HG02870 (cell line): ENCODE measurements at regions not wholly inside any gene's neighbourhood (a gene's known extent, or its start where the extent isn't known, plus 50 kb on each side); places are given as distances from the start of the nearest gene placed in this dataset.
A peak's percentile ranks its signal among the peaks of the same experiment; 100 is the strongest.
"Not testable (repeated sequence)": the region's sequence is repeated elsewhere in the genome, so short reads cannot be mapped to it uniquely, and the experiment has no call there.

ENCODE experiments used
- ATAC-seq: cut with Tn5 transposase; IDR thresholded peaks from one replicate; pipeline ENCODE4 v1.9.1; 2021; ENCODE audit warnings: mild to moderate bottlenecking, moderate library complexity; ENCODE audit not compliant: unreplicated experiment

DNA sequence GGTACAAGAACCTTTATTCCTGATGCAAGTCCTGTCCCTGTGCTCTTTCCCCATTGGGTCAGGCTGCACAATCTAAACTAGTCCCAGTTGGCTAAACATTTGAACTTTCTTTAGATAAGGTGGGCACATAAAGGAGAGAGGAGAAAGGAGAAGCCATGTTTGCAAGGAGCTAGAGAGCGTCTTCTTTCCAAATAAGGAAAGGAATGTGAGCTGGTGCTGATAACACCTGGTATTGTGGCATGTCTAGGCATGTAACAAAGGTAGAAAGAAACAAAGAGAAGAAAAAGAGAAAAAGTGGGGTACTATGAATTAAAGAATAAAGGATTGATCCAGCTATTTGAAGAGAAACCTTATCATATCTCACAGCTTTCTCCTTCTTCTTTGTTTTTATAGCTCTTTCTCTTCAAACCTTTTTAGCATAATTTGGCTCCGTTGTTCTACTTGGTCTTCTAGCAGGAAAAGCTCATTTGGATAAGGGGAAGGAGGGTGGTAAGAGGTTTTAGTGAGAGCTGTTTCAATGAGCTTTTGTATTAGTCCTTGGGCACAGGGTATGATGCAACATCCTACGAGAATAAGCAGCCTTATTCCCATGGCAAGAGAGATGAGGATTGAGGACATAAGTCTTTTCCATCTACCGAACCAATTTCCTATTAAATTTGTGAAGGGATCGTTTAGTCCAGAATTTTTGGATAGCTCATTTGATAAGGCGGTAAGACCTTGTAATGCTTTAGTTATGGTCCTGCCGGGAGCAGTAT, 415.5 kb upstream of the MAN1A1 start:
- ATAC-seq, result no peak

- ATAC-seq, result no peak
Measured at GRCh38 chr6:119760046-119760445, 410.5 kb upstream of the MAN1A1 start.

DNA sequence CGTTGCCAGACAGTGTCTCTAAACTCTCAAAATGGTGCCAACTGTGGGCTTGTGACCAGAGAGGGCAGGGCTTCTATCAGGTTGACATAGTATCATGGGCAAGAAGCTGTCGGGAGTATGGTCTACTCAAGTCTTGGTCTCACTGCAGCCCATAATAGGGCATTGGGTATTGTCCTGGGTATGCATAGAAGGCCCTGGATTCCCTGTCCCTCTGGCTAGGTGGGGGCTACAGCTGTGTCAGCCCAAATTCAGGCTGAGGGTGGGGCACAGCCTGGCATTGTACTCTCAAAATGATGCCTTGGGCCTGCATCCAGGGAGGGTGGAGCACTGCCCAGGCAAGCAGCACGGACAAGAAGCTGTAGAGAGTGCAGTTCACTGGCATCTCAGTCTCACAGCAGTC, 408.8 kb upstream of the MAN1A1 start:
- ATAC-seq, result no peak

- ATAC-seq, result no peak
Measured at GRCh38 chr6:119757467-119757866, 407.9 kb upstream of the MAN1A1 start.

- no peak for ATAC-seq
Measured at GRCh38 chr6:119749335-119749734, 399.8 kb upstream of the MAN1A1 start.

GRCh38 chr6:119748535-119748934, 399.0 kb upstream of the MAN1A1 start:
- not testable (repeated sequence) for ATAC-seq

GRCh38 chr6:119742188-119742803, 392.7 kb upstream of the MAN1A1 start:
- ATAC-seq, result peak; percentile 88

GRCh38 chr6:119739769-119740168, 390.2 kb upstream of the MAN1A1 start:
- ATAC-seq, result no peak

DNA sequence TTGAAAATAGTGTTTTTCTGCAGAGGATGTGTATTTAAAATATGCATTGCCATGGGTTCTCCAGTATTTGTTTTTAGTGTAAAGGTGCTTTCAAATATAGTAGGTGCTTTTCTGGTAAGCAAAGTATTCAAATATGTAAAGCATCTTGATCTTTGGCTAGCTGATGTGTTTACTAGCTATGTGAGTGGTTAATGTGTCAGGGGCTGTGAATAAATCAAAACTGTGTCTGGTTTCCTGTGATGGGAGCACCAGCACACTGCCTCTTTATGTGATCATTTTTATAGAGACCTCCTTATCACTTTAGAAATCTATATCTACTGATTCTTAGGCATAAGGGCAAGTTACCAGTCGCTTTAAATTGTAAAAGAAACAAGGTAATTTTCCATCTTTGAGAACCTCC, 388.9 kb upstream of the MAN1A1 start:
- ATAC-seq, result no peak

DNA sequence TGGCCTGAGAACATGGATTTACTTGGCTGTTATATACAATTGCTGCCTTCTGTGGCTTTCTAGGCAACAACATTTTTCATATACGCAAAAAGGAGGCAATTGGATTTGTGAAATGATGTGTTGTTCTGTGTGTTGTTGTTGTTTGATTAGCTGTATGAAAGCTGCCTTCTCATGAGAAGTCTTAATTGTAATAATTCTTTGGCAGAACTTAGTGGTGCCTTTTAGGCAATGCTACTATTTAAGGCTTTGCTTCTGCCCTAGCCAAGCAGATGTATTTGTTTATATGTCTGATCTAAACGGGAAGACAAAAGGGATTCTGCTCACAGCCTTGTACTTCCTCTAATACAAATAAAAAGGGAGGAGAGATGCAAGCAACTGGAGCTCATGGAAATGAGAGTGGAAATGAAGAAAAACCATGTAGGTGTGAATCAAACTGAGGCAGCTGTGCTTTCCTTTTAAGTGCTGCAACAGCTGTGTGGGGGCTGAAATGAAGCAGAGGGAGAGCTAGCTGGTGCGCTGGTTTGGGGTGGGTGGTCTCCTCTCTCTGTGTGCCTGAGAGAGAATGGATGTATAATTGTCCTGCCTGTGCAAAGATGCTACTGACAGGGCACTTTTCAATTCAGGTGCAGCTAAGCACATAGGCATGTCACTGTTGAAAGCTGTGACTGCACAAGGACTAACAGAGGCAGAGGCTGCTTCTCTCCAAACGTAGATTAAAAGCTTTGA, 386.9 kb upstream of the MAN1A1 start:
- no peak for ATAC-seq

- no peak for ATAC-seq
Measured at GRCh38 chr6:119735530-119735929, 386.0 kb upstream of the MAN1A1 start.

GRCh38 chr6:119734227-119734626, 384.7 kb upstream of the MAN1A1 start:
- ATAC-seq, result no peak

DNA sequence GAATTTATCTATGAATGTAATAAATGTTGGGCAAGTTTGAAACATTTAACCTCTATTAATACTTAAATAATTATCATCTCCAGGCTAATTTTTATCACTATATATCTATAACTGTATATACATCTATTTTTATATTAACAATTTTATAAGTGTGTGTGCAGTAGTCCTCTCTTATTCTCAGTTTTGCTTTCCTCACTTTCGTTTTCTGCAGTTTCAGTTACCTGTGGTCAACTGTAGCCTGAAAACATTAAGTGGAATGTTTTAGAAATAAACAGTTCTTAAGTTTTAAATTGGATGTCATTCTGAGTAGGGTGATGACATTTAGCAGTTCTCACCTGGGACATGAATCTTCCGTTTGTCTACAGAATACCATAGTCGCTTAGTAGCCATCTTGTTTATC, 379.4 kb upstream of the MAN1A1 start:
- peak; percentile 61 for ATAC-seq

DNA sequence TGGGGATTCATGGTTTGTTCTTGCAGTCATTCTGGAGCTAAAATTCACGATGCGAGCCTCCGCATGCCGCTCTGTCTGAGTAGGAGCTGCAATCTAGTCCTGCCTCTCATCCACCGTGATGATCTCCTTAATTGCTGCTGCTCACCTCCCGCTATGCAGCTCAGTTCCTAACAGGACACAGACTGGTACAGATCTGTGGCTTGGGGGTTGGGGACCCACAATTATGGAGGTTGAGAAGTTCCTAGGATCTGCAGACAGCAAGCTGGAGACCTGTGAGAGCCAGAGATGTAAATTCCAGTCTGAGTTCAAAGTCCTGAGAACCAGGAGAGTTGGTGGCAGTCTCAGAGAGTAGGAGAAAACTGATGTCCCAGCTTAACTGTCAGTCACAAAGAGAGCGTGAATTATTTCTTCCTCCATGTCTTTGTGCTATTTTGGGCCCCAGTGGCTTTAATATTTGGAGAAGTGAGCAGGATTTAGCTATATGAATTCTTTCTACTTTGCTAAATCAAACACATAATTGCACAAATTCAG, 378.7 kb upstream of the MAN1A1 start:
- no peak for ATAC-seq

DNA sequence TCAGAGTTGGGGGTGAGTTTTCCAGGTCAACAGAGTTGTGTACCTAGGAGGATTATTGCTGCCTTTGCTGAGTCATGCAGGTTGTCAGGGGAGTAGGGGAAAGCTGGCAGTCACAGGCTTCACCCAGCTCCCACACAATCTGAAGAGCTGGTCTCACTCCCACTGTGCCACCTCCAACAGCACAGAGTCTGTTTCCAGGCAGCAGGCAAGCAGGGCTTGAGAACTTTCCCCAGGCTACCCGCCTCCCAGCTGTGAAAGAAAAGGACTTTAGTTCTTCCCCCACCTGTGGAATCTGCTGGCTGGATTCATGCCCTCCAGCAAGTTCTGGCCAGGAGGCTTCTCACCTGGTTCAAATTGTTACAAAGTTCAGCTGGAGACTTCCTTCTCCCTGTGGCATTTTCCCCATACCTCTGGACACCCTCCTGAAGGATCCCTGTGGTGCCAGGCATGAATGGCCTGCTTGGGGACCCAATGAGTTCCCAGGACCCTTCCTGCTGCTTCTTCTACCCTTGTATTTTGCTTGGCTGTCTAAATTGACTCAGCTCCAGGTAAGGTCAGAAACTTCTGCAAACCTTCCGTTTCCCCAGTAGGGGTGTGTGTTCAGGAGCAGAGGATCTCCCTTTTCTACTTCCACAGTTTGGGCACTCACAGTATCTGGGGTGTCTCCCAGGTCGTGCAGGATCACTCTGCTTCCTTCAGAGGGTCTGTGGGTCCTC, 378.1 kb upstream of the MAN1A1 start:
- ATAC-seq, result no peak

- ATAC-seq, result not testable (repeated sequence)
Measured at GRCh38 chr6:119726912-119727311, 377.4 kb upstream of the MAN1A1 start.

- ATAC-seq, result no peak
Measured at GRCh38 chr6:119726086-119726485, 376.5 kb upstream of the MAN1A1 start.

DNA sequence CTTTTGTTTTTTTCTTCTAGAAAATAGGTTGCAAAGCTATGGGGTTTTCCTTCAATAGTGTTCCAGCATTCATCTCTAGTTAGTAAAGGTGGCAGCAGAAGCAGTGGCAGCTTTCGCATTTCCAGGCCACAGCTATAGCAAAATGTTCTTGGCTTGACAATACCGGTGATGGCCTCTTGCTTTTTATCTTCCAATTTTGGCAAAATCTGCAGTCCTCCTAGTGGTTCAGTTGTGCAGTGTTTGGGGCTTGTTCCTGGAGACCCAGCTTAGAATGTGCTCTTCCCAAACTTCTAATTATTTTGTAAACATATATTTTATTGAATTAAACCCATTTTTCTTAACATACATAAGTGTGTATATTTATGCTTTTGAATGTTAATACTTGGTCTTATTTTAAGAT, 370.6 kb upstream of the MAN1A1 start:
- no peak for ATAC-seq

- ATAC-seq, result no peak
Measured at GRCh38 chr6:119717942-119718341, 368.4 kb upstream of the MAN1A1 start.

DNA sequence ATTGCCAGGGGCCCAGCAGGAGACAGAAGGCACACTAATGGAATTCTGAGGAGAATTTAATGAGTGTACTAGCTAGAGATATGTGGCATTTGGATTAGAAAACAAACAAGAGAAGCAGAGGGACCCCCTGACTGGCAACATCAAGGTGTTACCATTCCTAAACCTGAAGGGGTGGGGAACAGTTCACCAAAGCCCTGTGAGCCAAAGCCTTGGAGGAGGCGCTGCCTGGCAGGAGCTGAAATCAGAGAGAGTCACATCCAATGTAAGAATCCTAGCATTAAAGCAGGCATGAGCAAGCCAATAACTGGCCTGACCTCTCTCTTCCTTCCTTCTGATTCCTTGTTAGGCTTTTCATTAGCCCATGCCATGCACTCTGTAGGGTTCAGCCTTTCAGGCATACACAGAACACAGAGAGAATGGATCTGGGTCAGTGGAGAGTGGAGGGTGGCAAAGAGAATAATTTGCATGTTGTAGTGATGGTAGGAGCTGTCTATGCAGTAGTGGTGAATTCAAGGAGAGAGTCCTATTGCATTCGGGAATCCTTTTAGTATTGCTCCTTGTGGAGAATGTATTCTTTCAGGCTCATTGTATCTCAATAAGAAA, 367.2 kb upstream of the MAN1A1 start:
- ATAC-seq, result no peak

GRCh38 chr6:119713903-119714302, 364.3 kb upstream of the MAN1A1 start:
- no peak for ATAC-seq
